HG02623 (cell line): ENCODE measurements at regions not wholly inside any gene's neighbourhood (a gene's known extent, or its start where the extent isn't known, plus 50 kb on each side); places are given as distances from the start of the nearest gene placed in this dataset.

ENCODE experiments used
- ATAC-seq: cut with Tn5 transposase; IDR thresholded peaks from one replicate; pipeline ENCODE4 v1.9.1; 2021; ENCODE audit warnings: moderate library complexity; ENCODE audit not compliant: unreplicated experiment

DNA sequence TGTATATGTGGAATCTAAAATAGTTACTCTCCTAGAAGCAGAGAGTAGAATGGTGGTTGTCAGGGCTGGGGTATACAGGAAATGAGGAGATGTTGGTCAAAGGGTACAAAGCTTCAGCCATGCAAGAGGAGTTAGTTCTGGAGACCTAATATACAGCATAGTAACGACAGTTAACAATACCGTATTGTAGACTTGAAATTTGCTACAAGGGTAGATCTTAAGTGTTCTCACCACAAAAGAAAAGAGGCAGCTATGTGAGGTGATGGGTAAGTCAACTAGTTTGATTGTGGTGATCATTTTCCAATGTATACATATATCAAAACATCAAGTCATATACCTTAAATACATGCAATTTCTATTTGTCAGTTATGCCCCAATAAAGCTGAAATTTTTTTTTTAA, 98.2 kb upstream of the CYP1B1 start:
- ATAC-seq: no peak

GRCh38 chr2:38173683-38174082, 97.7 kb upstream of the CYP1B1 start:
- ATAC-seq: no peak

DNA sequence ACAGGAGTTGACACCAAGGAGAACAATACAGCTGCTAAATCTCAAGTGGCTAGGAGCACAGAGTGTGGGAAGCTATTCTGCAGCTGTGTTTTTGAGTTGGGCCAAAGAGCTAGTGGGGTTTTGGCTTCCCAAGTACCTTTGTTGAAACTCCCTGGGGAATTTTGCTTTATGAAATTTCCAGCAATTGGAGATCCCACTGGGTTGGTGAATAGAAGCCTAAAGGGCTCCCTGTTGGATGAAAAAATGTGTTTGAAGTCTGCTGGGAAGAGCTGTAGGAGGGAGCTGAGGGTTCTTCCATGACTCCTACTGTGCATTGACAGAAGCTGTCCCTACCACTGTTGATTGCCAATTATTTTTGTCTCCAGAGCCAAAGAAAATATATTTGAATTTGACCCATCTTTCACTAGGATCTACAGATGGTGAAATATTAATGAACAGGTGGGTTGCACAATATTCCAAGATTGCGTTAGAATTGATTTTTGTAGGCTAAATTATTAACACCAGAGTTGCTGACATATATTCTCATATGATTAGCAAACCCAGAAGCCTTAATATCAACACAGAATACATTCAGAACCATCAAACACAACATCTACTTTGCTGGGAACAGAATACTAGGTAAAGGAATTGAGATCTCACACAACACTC, 95.4 kb upstream of the CYP1B1 start:
- no peak for ATAC-seq

GRCh38 chr2:38170733-38171132, 94.8 kb upstream of the CYP1B1 start:
- ATAC-seq: no peak

DNA sequence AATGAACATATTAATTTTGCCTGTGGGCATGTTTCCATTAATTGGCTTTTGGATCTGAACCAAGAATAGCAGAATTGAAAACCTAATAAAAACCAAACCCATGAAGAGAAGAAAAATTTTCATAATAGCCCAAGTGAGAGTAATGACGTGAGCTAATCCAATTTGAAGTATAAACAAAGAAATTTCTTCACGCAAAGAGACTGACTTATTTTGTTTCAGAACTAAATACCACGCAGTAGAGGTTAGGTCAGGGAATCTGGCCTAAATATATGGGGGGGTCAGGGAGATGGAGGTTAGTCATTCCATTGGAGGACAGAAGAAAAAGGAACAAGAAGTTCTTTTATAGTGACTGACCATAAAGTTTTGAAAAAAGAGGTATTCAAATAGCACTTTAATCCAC, 94.1 kb upstream of the CYP1B1 start:
- ATAC-seq: no peak

- no peak for ATAC-seq
These were observed 92.9 kb upstream of the CYP1B1 start for GRCh38 chr2:38168710-38169480.

- ATAC-seq: no peak
These were observed 92.0 kb upstream of the CYP1B1 start for GRCh38 chr2:38167968-38168350.

DNA sequence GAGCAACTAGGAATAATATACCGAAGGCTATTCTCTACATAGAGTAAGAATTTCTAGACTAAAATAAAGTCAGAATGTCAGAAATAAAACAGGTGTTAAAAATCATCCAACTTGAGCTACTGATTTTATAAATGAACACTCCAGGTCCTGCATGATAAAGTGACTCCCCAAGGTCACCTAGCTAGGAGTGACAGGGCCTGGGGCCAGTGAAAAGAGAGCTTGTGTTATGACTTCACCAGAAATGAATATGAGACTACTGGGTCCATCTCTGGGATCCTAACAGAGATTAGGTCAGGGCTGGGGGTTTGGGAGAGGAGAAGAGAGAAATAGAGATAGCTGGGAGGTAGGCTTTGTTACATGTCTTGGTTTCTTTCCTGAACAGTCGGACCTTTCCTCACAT, 89.7 kb upstream of the CYP1B1 start:
- ATAC-seq: no peak

DNA sequence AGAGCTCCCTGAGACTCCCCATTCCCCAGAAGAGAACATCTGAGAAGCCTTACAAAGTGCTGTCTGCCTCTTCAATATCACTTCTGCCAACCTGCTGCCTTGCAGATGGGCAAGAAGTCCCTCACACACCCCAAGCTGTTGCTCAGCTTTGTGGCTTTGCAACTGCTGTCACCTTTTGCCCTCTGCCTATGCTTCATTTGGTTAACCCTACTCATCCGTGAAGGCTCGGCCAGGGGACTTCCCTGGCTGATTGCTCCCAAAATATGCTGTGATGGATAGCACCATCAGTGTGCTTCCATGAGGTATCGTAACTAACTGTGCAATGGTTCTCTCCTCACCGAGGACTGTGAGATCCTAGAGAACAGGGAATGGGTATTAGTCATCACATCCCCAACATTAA, 88.9 kb upstream of the CYP1B1 start:
- ATAC-seq: peak; percentile 78

- ATAC-seq: no peak
These were observed 87.6 kb upstream of the CYP1B1 start for GRCh38 chr2:38163579-38163978.

- no peak for ATAC-seq
These were observed 87.1 kb upstream of the CYP1B1 start for GRCh38 chr2:38163006-38163405.

GRCh38 chr2:38160516-38160915, 84.6 kb upstream of the CYP1B1 start:
- ATAC-seq: no peak

- ATAC-seq: no peak
These were observed 83.6 kb upstream of the CYP1B1 start for GRCh38 chr2:38159597-38159996.

GRCh38 chr2:38159191-38159590, 83.2 kb upstream of the CYP1B1 start:
- ATAC-seq: no peak

GRCh38 chr2:38158378-38159118, 82.6 kb upstream of the CYP1B1 start:
- no peak for ATAC-seq

DNA sequence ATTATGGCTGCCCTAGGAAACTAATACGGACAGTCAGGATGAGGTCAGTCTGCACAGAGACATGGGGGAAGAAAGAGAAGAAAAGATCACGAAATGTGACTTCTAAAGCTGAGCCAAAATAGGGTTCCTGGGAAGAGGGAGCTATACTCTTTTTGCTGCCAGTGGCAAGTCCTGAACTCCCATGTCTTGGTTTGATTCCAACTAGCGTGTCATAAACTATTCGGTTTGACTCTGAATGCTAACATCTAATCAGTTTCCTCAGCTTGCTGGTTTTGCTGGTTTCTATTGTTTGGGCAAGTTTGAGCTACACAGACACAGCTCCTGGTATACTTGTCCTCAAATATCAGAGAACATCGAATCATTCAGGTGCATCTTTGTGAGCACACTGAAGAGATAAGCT, 80.5 kb upstream of the CYP1B1 start:
- ATAC-seq: no peak

DNA sequence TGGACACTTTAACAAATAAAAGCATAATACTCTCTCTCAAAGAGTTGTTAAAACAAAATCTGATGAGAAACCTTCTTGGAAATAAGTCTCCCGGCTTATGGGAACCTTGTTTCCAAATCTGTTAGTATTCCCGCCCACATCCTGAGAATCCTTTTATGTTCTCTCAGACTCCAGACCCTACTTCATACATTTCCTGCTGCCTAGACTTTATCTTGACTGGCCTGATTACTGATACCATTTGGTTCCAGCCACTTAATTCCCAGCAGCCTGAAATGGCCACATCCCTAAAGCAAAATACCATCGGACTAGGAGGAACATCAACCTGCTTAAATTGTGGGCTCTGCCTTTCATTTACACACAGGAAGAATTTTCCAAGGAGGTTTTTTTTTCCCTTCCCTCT, 79.1 kb upstream of the CYP1B1 start:
- no peak for ATAC-seq

- no peak for ATAC-seq
These were observed 78.4 kb upstream of the CYP1B1 start for GRCh38 chr2:38154395-38154794.

GRCh38 chr2:38153476-38154135, 77.7 kb upstream of the CYP1B1 start:
- no peak for ATAC-seq

- no peak for ATAC-seq
These were observed 77.0 kb upstream of the CYP1B1 start for GRCh38 chr2:38152913-38153312.

DNA sequence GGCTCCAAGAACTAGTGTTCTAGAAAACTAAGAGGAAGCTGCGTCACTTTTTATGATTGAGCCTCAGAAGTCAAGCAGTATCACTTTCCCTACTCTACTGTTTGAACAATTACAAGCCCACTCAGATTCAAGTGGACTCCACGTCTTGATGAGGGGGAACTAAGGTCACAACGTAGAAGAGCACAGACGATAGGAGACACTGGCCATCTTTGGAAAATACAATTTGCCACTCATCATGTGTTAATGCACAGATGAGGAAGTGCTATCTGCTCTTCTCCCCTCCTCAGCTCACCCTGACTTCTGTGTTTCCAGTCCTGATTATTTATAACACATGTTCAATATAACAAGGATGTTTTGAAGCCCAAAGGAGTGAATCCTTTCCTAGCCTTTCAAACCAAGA, 76.1 kb upstream of the CYP1B1 start:
- no peak for ATAC-seq

GRCh38 chr2:38149531-38149930, 73.6 kb upstream of the CYP1B1 start:
- no peak for ATAC-seq
